GM12878 (cell line): ENCODE measurements at regions not wholly inside any gene's neighbourhood (a gene's known extent, or its start where the extent isn't known, plus 50 kb on each side); places are given as distances from the start of the nearest gene placed in this dataset.

Experiments used
- ATAC-seq: fragments of 200-7000 bp; cut with Tn5 transposase; 3 replicates; pipeline ENCODE4 v1.9.1; 2020; ENCODE audit warnings: mild to moderate bottlenecking, moderate library complexity
- BruUV-seq: library from RNA; stranded (reverse); fragments of 400-500 nt; replicated peaks from 2 replicates; lab custom pipeline; 2021; lab: Mats Ljungman, UMichigan
- CTCF ChIA-PET: fragments of 300-600 bp; sonication (Branson Sonifier 250); formaldehyde crosslinking; extraction: SDS; loops from one replicate; lab custom pipeline; 2021; ENCODE audit warnings: inconsistent platforms; lab: Yijun Ruan, JAX
- POLR2A ChIA-PET: fragments of 350-600 bp; formaldehyde crosslinking; extraction: SDS; loops from one replicate; lab custom pipeline; 2021; ENCODE audit warnings: inconsistent platforms; lab: Charles Lee
- RAD21 ChIA-PET: fragments of 300-600 bp; sonication (Branson Sonifier 250); formaldehyde crosslinking; loops from one replicate; lab custom pipeline; 2023; ENCODE audit warnings: antibody characterized with exemption; ENCODE audit not compliant: unreplicated experiment; lab: Charles Lee
- SMC1A ChIA-PET: fragments of 300-600 bp; sonication (Branson Sonifier 250); formaldehyde crosslinking; loops from one replicate; lab custom pipeline; 2023; ENCODE audit not compliant: unreplicated experiment, uncharacterized antibody; lab: Charles Lee
- DNase-seq: peaks from one replicate; pipeline ENCODE4 v3.0.0-alpha.2; 2011; ENCODE audit warnings: low read depth, low spot score
- FAIRE-seq: peaks from 3 replicates; lab custom pipeline; 2011; peaks lifted over from hg19 to GRCh38; lab: Jason Lieb, UNC
- H2AFZ ChIP-seq: 2 replicates; pipeline ENCODE4 v1.6.0; 2011; ENCODE audit warnings: low read depth, low read length, control low read depth; ENCODE audit not compliant: control insufficient read depth
- H3K27ac ChIP-seq: 2 replicates; pipeline ENCODE4 v1.5.1; 2011; ENCODE audit warnings: control low read depth; ENCODE audit not compliant: control insufficient read depth, insufficient read depth
- H3K27me3 ChIP-seq, 2 experiments: replicated peaks in 1 of 2; 2 replicates each; pipeline versions ENCODE4 v1.6.0 to v1.6.1; 2011; ENCODE audit warnings: low read length in 1 of 2; ENCODE audit not compliant: control insufficient read depth in 2 of 2, insufficient read depth in 2 of 2
- H3K36me3 ChIP-seq, 2 experiments: 2 replicates each; pipeline ENCODE4 v1.5.1; 2011; ENCODE audit warnings: low read length in 1 of 2; ENCODE audit not compliant: control insufficient read depth in 2 of 2, insufficient read depth in 2 of 2
- H3K4me1 ChIP-seq: 2 replicates; pipeline ENCODE4 v1.6.1; 2011; ENCODE audit warnings: mild to moderate bottlenecking, low read length, moderate library complexity, mixed read lengths; ENCODE audit not compliant: control insufficient read depth, insufficient read depth
- H3K4me2 ChIP-seq: 2 replicates; pipeline ENCODE4 v1.6.0; 2011; ENCODE audit warnings: control low read depth; ENCODE audit not compliant: control insufficient read depth, insufficient read depth
- H3K4me3 ChIP-seq: fragments of 200-600 bp; sonication (generic); 2 replicates; pipeline ENCODE4 v1.5.1; 2016
- H3K79me2 ChIP-seq: 2 replicates; pipeline ENCODE4 v1.6.0; 2011; ENCODE audit warnings: low read length; ENCODE audit not compliant: control insufficient read depth, insufficient read depth
- H3K9ac ChIP-seq: 2 replicates; pipeline ENCODE4 v1.8.0; 2011; ENCODE audit warnings: low read length, control low read depth, mixed read lengths; ENCODE audit not compliant: control insufficient read depth, insufficient read depth
- H3K9me3 ChIP-seq: replicated peaks from 3 replicates; pipeline ENCODE4 v1.5.1; 2011; ENCODE audit warnings: mild to moderate bottlenecking, low read length; ENCODE audit not compliant: control insufficient read depth, insufficient read depth
- H4K20me1 ChIP-seq: 2 replicates; pipeline ENCODE4 v1.6.0; 2011; ENCODE audit not compliant: control insufficient read depth, insufficient read depth
- BHLHE40 ChIP-seq, 2 experiments: fragments of 450-650 bp in 1 of 2; IDR thresholded peaks; 2 replicates each; pipeline ENCODE4 v1.6.1; 2011 to 2017; ENCODE audit warnings: low read depth in 2 of 2, borderline replicate concordance in 1 of 2, improper control_type of control experiment in 1 of 2, low read length in 1 of 2, mild to moderate bottlenecking in 1 of 2
- BMI1 ChIP-seq: fragments of 450-650 bp; IDR thresholded peaks from 2 replicates; pipeline ENCODE4 v1.6.1; 2016; ENCODE audit warnings: mild to moderate bottlenecking, moderate library complexity, borderline replicate concordance
- CBX3 ChIP-seq: fragments of 200-600 bp; sonication (generic); IDR thresholded peaks from 2 replicates; pipeline ENCODE4 v1.6.1; 2016; ENCODE audit warnings: low read depth, borderline replicate concordance
- CHD4 ChIP-seq: fragments of 200-600 bp; sonication (generic); IDR thresholded peaks from 2 replicates; pipeline ENCODE4 v1.6.1; 2016; ENCODE audit warnings: mild to moderate bottlenecking
- IKZF1 ChIP-seq: fragments of 450-650 bp; conservative IDR thresholded peaks from 2 replicates; pipeline ENCODE4 v1.6.1; 2017; ENCODE audit warnings: antibody characterized with exemption, mild to moderate bottlenecking
- KAT2A ChIP-seq: conservative IDR thresholded peaks from 2 replicates; pipeline ENCODE4 v1.6.1; 2011; ENCODE audit warnings: low read depth, low read length; ENCODE audit not compliant: control insufficient read depth
- KLF5 ChIP-seq: fragments of 450-650 bp; IDR thresholded peaks from 2 replicates; pipeline ENCODE4 v1.6.1; 2014; ENCODE audit warnings: mild to moderate bottlenecking; ENCODE audit not compliant: partially characterized antibody
- ZNF217 ChIP-seq: fragments of 450-650 bp; IDR thresholded peaks from 2 replicates; pipeline ENCODE4 v1.6.1; 2017; ENCODE audit warnings: antibody characterized with exemption, mild to moderate bottlenecking
- ZNF622 ChIP-seq: fragments of 450-650 bp; IDR thresholded peaks from 2 replicates; pipeline ENCODE4 v1.6.1; 2017; ENCODE audit warnings: mild to moderate bottlenecking, inconsistent platforms
- ZZZ3 ChIP-seq: IDR thresholded peaks from 2 replicates; pipeline ENCODE4 v1.6.1; 2011; ENCODE audit warnings: low read depth; ENCODE audit not compliant: control insufficient read depth, insufficient read length
- WGBS: methylation state at CpG from one replicate; pipeline ENCODE4 v1.1.6; 2016; ENCODE audit warnings: low lambda C conversion rate; ENCODE audit not compliant: insufficient replicate concordance, insufficient coverage; ENCODE audit errors: missing lambda C conversion rate; 5-methylcytosine and 5-hydroxymethylcytosine counted together
- in situ Hi-C: fragments of 300-500 bp; cut with MboI; formaldehyde crosslinking; loops from 9 replicates; pipeline ENCODE4 v1.14.3; 2018; ENCODE audit warnings: mixed read lengths
- intact Hi-C: fragments of 100-400 bp; cut with micrococcal nuclease; formaldehyde crosslinking; loops from one replicate; pipeline ENCODE4 v1.14.2; 2022; ENCODE audit not compliant: unreplicated experiment
- TF ChIP-seq, protein P1 (sequence below): fragments of 450-650 bp; formaldehyde crosslinking; IDR thresholded peaks from 2 replicates; pipeline ENCODE4 v1.4.0; 2020; ENCODE audit warnings: mild to moderate bottlenecking, moderate library complexity
- TF ChIP-seq, protein P2 (sequence below): fragments of 450-650 bp; IDR thresholded peaks from 2 replicates; pipeline ENCODE4 v1.6.1; 2017; ENCODE audit warnings: mild to moderate bottlenecking, low read depth, inconsistent platforms; ENCODE audit not compliant: poor library complexity, severe bottlenecking
- TF ChIP-seq, protein P3 (sequence below): IDR thresholded peaks from 2 replicates; pipeline ENCODE4 v1.6.1; 2011; ENCODE audit warnings: low read depth, low read length, improper control_type of control experiment, borderline replicate concordance
- TF ChIP-seq, protein P4 (sequence below): fragments of 450-650 bp; IDR thresholded peaks from 2 replicates; pipeline ENCODE4 v1.6.1; 2017; ENCODE audit warnings: mild to moderate bottlenecking

DNA sequence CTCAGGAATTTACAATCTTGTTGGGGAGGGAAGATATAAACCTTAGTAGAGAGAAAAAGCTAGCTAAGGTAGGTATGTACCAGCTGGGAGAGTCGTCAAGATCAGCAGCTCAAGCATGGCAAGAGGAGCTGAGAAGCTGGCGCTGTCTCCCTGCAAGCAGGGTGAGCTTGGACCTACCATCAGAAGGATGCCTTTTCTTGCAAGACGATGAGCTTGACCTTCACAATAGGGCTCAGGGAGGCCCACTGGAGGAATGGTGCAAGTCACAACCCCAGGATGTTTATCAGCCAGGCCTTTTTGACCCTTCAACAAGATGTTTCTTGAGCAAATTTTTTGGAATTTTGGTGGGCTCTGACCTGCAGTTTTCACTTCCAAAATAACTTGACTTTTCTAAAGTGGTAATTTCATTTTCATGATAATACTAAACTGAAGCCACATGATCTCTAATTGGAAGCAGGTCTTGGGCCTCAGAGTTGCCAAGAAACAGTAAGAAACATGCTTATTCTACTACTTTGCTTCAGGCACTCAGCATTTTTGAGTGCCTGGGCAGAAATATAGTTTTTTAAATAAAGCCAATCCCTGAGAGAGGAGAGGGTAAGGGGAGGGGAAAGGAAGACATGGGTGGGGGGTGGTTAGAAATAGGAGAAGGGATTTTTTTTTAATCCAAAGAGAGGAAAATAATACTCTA, 258.1 kb downstream of the CLIC5 start:
- H3K9ac ChIP-seq: no peak overlapping the region
- intact Hi-C loops (no loop called here), in situ Hi-C loops (no loop called here)
- no peaks in the 10 kb centered on the region for H3K79me2 ChIP-seq
- no peak overlapping the region for H3K4me2 ChIP-seq
- no peak for TF ChIP-seq CHD4
- no peak for TF ChIP-seq KLF5
- TF ChIP-seq ZNF622: no peak
- no peak for TF ChIP-seq ZZZ3
- TF ChIP-seq, protein P1, sequence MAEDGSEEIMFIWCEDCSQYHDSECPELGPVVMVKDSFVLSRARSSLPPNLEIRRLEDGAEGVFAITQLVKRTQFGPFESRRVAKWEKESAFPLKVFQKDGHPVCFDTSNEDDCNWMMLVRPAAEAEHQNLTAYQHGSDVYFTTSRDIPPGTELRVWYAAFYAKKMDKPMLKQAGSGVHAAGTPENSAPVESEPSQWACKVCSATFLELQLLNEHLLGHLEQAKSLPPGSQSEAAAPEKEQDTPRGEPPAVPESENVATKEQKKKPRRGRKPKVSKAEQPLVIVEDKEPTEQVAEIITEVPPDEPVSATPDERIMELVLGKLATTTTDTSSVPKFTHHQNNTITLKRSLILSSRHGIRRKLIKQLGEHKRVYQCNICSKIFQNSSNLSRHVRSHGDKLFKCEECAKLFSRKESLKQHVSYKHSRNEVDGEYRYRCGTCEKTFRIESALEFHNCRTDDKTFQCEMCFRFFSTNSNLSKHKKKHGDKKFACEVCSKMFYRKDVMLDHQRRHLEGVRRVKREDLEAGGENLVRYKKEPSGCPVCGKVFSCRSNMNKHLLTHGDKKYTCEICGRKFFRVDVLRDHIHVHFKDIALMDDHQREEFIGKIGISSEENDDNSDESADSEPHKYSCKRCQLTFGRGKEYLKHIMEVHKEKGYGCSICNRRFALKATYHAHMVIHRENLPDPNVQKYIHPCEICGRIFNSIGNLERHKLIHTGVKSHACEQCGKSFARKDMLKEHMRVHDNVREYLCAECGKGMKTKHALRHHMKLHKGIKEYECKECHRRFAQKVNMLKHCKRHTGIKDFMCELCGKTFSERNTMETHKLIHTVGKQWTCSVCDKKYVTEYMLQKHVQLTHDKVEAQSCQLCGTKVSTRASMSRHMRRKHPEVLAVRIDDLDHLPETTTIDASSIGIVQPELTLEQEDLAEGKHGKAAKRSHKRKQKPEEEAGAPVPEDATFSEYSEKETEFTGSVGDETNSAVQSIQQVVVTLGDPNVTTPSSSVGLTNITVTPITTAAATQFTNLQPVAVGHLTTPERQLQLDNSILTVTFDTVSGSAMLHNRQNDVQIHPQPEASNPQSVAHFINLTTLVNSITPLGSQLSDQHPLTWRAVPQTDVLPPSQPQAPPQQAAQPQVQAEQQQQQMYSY (CRISPR knock-in tag): no peak
- no peak for TF ChIP-seq BHLHE40 (IDR thresholded peaks at IDR 0.05; ENCODE audit: borderline replicate concordance in 1 of 2, low read depth in 2 of 2, low read length in 1 of 2)
- TF ChIP-seq ZNF217: no peak
- no peak for TF ChIP-seq KAT2A
- no peak for TF ChIP-seq BMI1
- TF ChIP-seq, protein P2, sequence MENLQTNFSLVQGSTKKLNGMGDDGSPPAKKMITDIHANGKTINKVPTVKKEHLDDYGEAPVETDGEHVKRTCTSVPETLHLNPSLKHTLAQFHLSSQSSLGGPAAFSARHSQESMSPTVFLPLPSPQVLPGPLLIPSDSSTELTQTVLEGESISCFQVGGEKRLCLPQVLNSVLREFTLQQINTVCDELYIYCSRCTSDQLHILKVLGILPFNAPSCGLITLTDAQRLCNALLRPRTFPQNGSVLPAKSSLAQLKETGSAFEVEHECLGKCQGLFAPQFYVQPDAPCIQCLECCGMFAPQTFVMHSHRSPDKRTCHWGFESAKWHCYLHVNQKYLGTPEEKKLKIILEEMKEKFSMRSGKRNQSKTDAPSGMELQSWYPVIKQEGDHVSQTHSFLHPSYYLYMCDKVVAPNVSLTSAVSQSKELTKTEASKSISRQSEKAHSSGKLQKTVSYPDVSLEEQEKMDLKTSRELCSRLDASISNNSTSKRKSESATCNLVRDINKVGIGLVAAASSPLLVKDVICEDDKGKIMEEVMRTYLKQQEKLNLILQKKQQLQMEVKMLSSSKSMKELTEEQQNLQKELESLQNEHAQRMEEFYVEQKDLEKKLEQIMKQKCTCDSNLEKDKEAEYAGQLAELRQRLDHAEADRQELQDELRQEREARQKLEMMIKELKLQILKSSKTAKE: no peak
- TF ChIP-seq, protein P3, sequence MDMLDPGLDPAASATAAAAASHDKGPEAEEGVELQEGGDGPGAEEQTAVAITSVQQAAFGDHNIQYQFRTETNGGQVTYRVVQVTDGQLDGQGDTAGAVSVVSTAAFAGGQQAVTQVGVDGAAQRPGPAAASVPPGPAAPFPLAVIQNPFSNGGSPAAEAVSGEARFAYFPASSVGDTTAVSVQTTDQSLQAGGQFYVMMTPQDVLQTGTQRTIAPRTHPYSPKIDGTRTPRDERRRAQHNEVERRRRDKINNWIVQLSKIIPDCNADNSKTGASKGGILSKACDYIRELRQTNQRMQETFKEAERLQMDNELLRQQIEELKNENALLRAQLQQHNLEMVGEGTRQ: no peak
- no peak for TF ChIP-seq IKZF1
- TF ChIP-seq, protein P4, sequence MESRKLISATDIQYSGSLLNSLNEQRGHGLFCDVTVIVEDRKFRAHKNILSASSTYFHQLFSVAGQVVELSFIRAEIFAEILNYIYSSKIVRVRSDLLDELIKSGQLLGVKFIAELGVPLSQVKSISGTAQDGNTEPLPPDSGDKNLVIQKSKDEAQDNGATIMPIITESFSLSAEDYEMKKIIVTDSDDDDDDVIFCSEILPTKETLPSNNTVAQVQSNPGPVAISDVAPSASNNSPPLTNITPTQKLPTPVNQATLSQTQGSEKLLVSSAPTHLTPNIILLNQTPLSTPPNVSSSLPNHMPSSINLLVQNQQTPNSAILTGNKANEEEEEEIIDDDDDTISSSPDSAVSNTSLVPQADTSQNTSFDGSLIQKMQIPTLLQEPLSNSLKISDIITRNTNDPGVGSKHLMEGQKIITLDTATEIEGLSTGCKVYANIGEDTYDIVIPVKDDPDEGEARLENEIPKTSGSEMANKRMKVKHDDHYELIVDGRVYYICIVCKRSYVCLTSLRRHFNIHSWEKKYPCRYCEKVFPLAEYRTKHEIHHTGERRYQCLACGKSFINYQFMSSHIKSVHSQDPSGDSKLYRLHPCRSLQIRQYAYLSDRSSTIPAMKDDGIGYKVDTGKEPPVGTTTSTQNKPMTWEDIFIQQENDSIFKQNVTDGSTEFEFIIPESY: no peak
- TF ChIP-seq CBX3: no peak
- WGBS: 52% methylated on average over 3 of the region's 3 CpGs
- no peaks in the 10 kb centered on the region for H3K36me3 ChIP-seq
- ATAC-seq: no peak
- no peak for DNase-seq
- POLR2A ChIA-PET: interaction anchor here (1.4 kb wide), 1 partner anchor 16 kb away, joined by 4 read pairs; no protein-coding TSS in a partner anchor
- CTCF ChIA-PET: no interaction called here
- no TSS peak for BruUV-seq
- H3K27ac ChIP-seq: no peak overlapping the region
- H4K20me1 ChIP-seq: no peaks in the 10 kb centered on the region
- RAD21 ChIA-PET: no interaction called here
- no peak overlapping the region for H3K4me3 ChIP-seq
- no peaks in the 10 kb centered on the region; a peak in 1 of 4 replicates for H3K27me3 ChIP-seq
- no peaks in the 10 kb centered on the region for H3K9me3 ChIP-seq
- H3K4me1 ChIP-seq: no peaks in the 10 kb centered on the region
- FAIRE-seq: no peak
- SMC1A ChIA-PET: interaction anchor here (1.9 kb wide), 1 partner anchor 16 kb away, joined by 4 read pairs; no protein-coding TSS in a partner anchor
- H2AFZ ChIP-seq: no peak overlapping the region
